ENCODE measurements at regions not wholly inside any gene's neighbourhood (a gene's known extent, or its start where the extent isn't known, plus 50 kb on each side); places are given as distances from the start of the nearest gene placed in this dataset.

DNA sequence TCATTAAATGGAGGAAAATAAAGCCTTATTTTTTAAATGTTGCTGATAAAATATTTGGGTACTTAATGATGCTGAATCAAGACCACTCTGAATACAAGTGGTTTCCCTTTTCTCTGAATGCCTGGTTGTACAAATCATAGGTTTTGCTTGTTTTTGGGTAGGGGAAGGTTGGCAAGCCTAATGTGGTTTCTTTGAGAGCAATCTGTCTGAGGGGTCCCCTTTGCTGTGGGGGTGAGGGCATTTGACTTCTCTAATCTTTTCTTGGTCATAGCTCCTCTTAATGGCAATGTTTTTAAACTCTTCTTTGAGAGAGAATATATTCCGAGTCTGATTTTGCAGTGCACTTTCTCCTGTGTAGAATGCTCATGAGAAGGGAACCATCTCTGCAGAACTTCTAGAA, 99.2 kb downstream of the SOX4 start (continued):
- TF ChIP-seq HNF4A (conservative IDR thresholded peaks at IDR 0.05), result no peak
- TF ChIP-seq JUND (IDR thresholded peaks at IDR 0.05), result no peak
- no peak for TF ChIP-seq YY1 (IDR thresholded peaks at IDR 0.05)
- TF ChIP-seq, protein P1, sequence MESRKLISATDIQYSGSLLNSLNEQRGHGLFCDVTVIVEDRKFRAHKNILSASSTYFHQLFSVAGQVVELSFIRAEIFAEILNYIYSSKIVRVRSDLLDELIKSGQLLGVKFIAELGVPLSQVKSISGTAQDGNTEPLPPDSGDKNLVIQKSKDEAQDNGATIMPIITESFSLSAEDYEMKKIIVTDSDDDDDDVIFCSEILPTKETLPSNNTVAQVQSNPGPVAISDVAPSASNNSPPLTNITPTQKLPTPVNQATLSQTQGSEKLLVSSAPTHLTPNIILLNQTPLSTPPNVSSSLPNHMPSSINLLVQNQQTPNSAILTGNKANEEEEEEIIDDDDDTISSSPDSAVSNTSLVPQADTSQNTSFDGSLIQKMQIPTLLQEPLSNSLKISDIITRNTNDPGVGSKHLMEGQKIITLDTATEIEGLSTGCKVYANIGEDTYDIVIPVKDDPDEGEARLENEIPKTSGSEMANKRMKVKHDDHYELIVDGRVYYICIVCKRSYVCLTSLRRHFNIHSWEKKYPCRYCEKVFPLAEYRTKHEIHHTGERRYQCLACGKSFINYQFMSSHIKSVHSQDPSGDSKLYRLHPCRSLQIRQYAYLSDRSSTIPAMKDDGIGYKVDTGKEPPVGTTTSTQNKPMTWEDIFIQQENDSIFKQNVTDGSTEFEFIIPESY (IDR thresholded peaks at IDR 0.05), result no peak
- no peak for TF ChIP-seq SP1 (IDR thresholded peaks at IDR 0.05)

DNA sequence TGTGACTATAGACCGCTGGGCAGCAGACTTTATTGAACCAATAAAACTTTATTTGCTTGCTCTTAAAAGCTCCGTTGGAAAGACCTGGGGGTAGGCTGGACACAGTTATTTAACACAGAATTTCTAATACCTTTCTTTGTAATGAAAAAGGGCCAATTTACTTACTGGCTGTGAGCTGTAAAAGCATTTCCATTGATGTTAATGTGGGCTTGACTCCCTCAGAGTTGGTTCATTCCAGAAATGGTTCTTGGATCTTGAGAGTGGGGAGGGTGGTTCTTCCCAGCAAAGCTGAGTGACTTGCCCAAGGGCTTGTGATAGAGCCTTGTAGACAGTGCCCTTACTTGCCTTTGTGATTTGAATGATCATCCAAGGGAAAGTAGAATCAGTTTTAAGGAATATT, 100.6 kb downstream of the SOX4 start:
- no peak for DNase-seq (ENCODE audit: low spot score)
- WGBS, result 89% methylated on average over 2 of the region's 2 CpGs
- Histone ChIP-seq H3K27ac (ENCODE audit: low read depth in 1 of 2, low read length in 2 of 2) (no peak overlapping the region), H3K27me3 (ENCODE audit: control insufficient read depth in 4 of 4, insufficient read depth in 4 of 4, low read length in 3 of 4) (no peaks in the 10 kb centered on the region), H3K9ac (ENCODE audit: low read depth in 1 of 2, low read length in 2 of 2) (no peak overlapping the region), H3K9me3 (ENCODE audit: control insufficient read depth in 4 of 4, low read length in 3 of 4) (no peaks in the 10 kb centered on the region), H3K4me1 (ENCODE audit: control insufficient read depth in 4 of 4, insufficient read depth in 4 of 4, low read length in 3 of 4) (no peaks in the 10 kb centered on the region), H3K4me3 (ENCODE audit: low read depth in 1 of 3, low read length in 3 of 3) (no peak overlapping the region), H3K36me3 (ENCODE audit: control insufficient read depth in 4 of 4, insufficient read depth in 3 of 4, low read depth in 1 of 4, low read length in 3 of 4) (no peaks in the 10 kb centered on the region)
- TF ChIP-seq, protein P2, sequence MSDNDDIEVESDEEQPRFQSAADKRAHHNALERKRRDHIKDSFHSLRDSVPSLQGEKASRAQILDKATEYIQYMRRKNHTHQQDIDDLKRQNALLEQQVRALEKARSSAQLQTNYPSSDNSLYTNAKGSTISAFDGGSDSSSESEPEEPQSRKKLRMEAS (IDR thresholded peaks at IDR 0.05), result no peak
- TF ChIP-seq YY1 (IDR thresholded peaks at IDR 0.05) (no peak), HNF4G (IDR thresholded peaks at IDR 0.05) (no peak), JUND (IDR thresholded peaks at IDR 0.05) (no peak), SP1 (IDR thresholded peaks at IDR 0.05) (no peak), FOXA1 (IDR thresholded peaks at IDR 0.05) (no peak), EGR1 (IDR thresholded peaks at IDR 0.05; ENCODE audit: low read depth in 2 of 2) (no peak), NR2F2 (IDR thresholded peaks at IDR 0.05) (no peak), FOXA2 (IDR thresholded peaks at IDR 0.05) (no peak), RAD21 (IDR thresholded peaks at IDR 0.05) (no peak)
- TF ChIP-seq, protein P3, sequence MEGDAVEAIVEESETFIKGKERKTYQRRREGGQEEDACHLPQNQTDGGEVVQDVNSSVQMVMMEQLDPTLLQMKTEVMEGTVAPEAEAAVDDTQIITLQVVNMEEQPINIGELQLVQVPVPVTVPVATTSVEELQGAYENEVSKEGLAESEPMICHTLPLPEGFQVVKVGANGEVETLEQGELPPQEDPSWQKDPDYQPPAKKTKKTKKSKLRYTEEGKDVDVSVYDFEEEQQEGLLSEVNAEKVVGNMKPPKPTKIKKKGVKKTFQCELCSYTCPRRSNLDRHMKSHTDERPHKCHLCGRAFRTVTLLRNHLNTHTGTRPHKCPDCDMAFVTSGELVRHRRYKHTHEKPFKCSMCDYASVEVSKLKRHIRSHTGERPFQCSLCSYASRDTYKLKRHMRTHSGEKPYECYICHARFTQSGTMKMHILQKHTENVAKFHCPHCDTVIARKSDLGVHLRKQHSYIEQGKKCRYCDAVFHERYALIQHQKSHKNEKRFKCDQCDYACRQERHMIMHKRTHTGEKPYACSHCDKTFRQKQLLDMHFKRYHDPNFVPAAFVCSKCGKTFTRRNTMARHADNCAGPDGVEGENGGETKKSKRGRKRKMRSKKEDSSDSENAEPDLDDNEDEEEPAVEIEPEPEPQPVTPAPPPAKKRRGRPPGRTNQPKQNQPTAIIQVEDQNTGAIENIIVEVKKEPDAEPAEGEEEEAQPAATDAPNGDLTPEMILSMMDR (IDR thresholded peaks at IDR 0.05; ENCODE audit: low read depth, low read length, missing input control), result no peak
- TF ChIP-seq, protein P4, sequence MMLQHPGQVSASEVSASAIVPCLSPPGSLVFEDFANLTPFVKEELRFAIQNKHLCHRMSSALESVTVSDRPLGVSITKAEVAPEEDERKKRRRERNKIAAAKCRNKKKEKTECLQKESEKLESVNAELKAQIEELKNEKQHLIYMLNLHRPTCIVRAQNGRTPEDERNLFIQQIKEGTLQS (IDR thresholded peaks at IDR 0.05), result no peak
- TF ChIP-seq, protein P1 (IDR thresholded peaks at IDR 0.05), result no peak
- TF ChIP-seq, protein P5, sequence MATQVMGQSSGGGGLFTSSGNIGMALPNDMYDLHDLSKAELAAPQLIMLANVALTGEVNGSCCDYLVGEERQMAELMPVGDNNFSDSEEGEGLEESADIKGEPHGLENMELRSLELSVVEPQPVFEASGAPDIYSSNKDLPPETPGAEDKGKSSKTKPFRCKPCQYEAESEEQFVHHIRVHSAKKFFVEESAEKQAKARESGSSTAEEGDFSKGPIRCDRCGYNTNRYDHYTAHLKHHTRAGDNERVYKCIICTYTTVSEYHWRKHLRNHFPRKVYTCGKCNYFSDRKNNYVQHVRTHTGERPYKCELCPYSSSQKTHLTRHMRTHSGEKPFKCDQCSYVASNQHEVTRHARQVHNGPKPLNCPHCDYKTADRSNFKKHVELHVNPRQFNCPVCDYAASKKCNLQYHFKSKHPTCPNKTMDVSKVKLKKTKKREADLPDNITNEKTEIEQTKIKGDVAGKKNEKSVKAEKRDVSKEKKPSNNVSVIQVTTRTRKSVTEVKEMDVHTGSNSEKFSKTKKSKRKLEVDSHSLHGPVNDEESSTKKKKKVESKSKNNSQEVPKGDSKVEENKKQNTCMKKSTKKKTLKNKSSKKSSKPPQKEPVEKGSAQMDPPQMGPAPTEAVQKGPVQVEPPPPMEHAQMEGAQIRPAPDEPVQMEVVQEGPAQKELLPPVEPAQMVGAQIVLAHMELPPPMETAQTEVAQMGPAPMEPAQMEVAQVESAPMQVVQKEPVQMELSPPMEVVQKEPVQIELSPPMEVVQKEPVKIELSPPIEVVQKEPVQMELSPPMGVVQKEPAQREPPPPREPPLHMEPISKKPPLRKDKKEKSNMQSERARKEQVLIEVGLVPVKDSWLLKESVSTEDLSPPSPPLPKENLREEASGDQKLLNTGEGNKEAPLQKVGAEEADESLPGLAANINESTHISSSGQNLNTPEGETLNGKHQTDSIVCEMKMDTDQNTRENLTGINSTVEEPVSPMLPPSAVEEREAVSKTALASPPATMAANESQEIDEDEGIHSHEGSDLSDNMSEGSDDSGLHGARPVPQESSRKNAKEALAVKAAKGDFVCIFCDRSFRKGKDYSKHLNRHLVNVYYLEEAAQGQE (IDR thresholded peaks at IDR 0.05), result no peak
